Trophoblast cell (in vitro differentiated cells and primary cell): ENCODE measurements at regions not wholly inside any gene's neighbourhood (a gene's known extent, or its start where the extent isn't known, plus 50 kb on each side); places are given as distances from the start of the nearest gene placed in this dataset.

Experiments used
- DNase-seq, 2 donors: peaks; one replicate each; pipeline ENCODE4 v3.0.0-alpha.2; 2016
- H2AFZ ChIP-seq: 2 replicates; pipeline ENCODE4 v1.6.1; 2013; ENCODE audit warnings: low read length, moderate library complexity, mild to moderate bottlenecking; ENCODE audit not compliant: insufficient read depth, poor library complexity
- H2AK5ac ChIP-seq: 2 replicates; pipeline ENCODE4 v1.6.1; 2013; ENCODE audit warnings: mild to moderate bottlenecking, low read length
- H2BK120ac ChIP-seq: 2 replicates; pipeline ENCODE4 v1.6.1; 2013; ENCODE audit warnings: low read length, mild to moderate bottlenecking, moderate library complexity; ENCODE audit not compliant: insufficient read depth, poor library complexity
- H2BK12ac ChIP-seq: 2 replicates; pipeline ENCODE4 v1.6.1; 2013; ENCODE audit warnings: mild to moderate bottlenecking, low read length, moderate library complexity
- H2BK5ac ChIP-seq: 2 replicates; pipeline ENCODE4 v1.6.1; 2013; ENCODE audit warnings: low read length, low read depth, moderate library complexity, mild to moderate bottlenecking; ENCODE audit not compliant: poor library complexity
- H3K14ac ChIP-seq: 2 replicates; pipeline ENCODE4 v1.6.1; 2013; ENCODE audit warnings: mild to moderate bottlenecking, low read length
- H3K18ac ChIP-seq: 2 replicates; pipeline ENCODE4 v1.6.1; 2013; ENCODE audit warnings: mild to moderate bottlenecking, low read length
- H3K23ac ChIP-seq: 2 replicates; pipeline ENCODE4 v1.6.1; 2013; ENCODE audit warnings: low read length
- H3K27ac ChIP-seq: 2 replicates; pipeline ENCODE4 v1.5.1; 2013; ENCODE audit warnings: low read depth, mild to moderate bottlenecking, inconsistent platforms, low read length, moderate library complexity
- H3K27me3 ChIP-seq: 2 replicates; pipeline ENCODE4 v1.6.1; 2013; ENCODE audit warnings: inconsistent platforms, mild to moderate bottlenecking, low read length, moderate library complexity; ENCODE audit not compliant: insufficient read depth
- H3K36me3 ChIP-seq, 2 experiments: 1 replicate in 1 of 2; 2 replicates in 1 of 2; pipeline ENCODE4 v1.6.1; 2013; ENCODE audit warnings: low read length in 2 of 2, mild to moderate bottlenecking in 2 of 2, moderate library complexity in 1 of 2; ENCODE audit not compliant: insufficient read depth in 2 of 2, control insufficient read depth in 1 of 2
- H3K4ac ChIP-seq: 2 replicates; pipeline ENCODE4 v1.6.1; 2013; ENCODE audit warnings: low read depth, mild to moderate bottlenecking, low read length, moderate library complexity
- H3K4me1 ChIP-seq, 2 experiments: 1 replicate in 1 of 2; 2 replicates in 1 of 2; pipeline ENCODE4 v1.6.1; 2013; ENCODE audit warnings: low read length in 2 of 2, mild to moderate bottlenecking in 2 of 2, moderate library complexity in 1 of 2; ENCODE audit not compliant: insufficient read depth in 2 of 2, control insufficient read depth in 1 of 2
- H3K4me2 ChIP-seq: 2 replicates; pipeline ENCODE4 v1.6.1; 2013; ENCODE audit warnings: inconsistent platforms, mild to moderate bottlenecking, low read length, moderate library complexity
- H3K4me3 ChIP-seq: 2 replicates; pipeline ENCODE4 v1.5.1; 2013; ENCODE audit warnings: mild to moderate bottlenecking, low read depth, low read length, inconsistent platforms
- H3K79me1 ChIP-seq: one replicate; pipeline ENCODE4 v1.6.1; 2013; ENCODE audit warnings: low read length
- H3K79me2 ChIP-seq: 2 replicates; pipeline ENCODE4 v1.6.1; 2013; ENCODE audit warnings: low read length, mild to moderate bottlenecking; ENCODE audit not compliant: control insufficient read depth, insufficient read depth, poor library complexity
- H3K9ac ChIP-seq: 2 replicates; pipeline ENCODE4 v1.6.1; 2013; ENCODE audit warnings: mild to moderate bottlenecking, low read length
- H3K9me3 ChIP-seq: 2 replicates; pipeline ENCODE4 v1.6.1; 2013; ENCODE audit warnings: low read depth, mild to moderate bottlenecking, control low read depth, inconsistent platforms, low read length; ENCODE audit not compliant: insufficient read depth
- H4K12ac ChIP-seq: 2 replicates; pipeline ENCODE4 v1.6.1; 2013; ENCODE audit warnings: low read depth, mild to moderate bottlenecking, low read length, moderate library complexity
- H4K8ac ChIP-seq: 2 replicates; pipeline ENCODE4 v1.6.1; 2013; ENCODE audit warnings: low read depth, mild to moderate bottlenecking, low read length, moderate library complexity
- H4K91ac ChIP-seq: one replicate; pipeline ENCODE4 v1.6.1; 2013; ENCODE audit warnings: low read depth, mild to moderate bottlenecking, low read length, moderate library complexity
- WGBS: extraction: QIAGEN DNeasy Blood & Tissue Kit; methylation state at CpG from one replicate; pipeline ENCODE4 v1.1.7; 2013; ENCODE audit warnings: missing lambda C conversion rate; ENCODE audit not compliant: insufficient read length, insufficient coverage; ENCODE audit errors: extremely low coverage; 5-methylcytosine and 5-hydroxymethylcytosine counted together

DNA sequence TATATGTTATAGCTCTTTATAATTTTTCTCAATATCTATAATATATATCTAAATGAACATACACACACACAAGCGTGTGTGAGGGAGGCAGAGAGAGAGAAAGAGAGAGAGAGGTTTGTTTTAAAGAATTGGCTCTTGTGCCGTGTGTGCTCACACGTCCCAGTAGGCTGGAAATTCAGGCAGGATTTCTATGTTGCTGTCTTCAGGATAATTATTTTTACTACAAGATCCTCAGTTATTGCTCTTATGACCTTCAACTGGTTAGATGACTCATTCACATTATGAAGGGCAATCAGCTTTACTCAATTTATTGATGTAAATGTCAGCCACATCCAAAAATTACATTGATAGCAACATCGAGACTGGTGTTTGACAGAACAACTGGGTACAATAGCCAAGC, 1520.7 kb upstream of the PCDH7 start:
- Histone ChIP-seq H3K27me3 (no peaks in the 10 kb centered on the region), H3K9me3 (no peaks in the 10 kb centered on the region), H3K18ac (no peak overlapping the region), H3K23ac (no peak overlapping the region), H3K79me1 (no peaks in the 10 kb centered on the region), H3K36me3 (no peaks in the 10 kb centered on the region), H4K8ac (no peak overlapping the region), H3K4ac (no peak overlapping the region), H3K27ac (no peak overlapping the region), H3K9ac (no peak overlapping the region), H3K4me2 (no peak overlapping the region), H3K14ac (no peak overlapping the region), H3K79me2 (no peaks in the 10 kb centered on the region), H2AK5ac (no peak overlapping the region), H2BK120ac (no peak overlapping the region), H2BK5ac (no peak overlapping the region), H4K12ac (no peak overlapping the region), H4K91ac (no peak overlapping the region), H2BK12ac (no peak overlapping the region), H3K4me3 (no peak overlapping the region), H2AFZ (no peak overlapping the region), H3K4me1 (no peaks in the 10 kb centered on the region)
- WGBS = no CpG with 5 or more reads among the region's 4 CpGs
- DNase-seq = no peak

DNA sequence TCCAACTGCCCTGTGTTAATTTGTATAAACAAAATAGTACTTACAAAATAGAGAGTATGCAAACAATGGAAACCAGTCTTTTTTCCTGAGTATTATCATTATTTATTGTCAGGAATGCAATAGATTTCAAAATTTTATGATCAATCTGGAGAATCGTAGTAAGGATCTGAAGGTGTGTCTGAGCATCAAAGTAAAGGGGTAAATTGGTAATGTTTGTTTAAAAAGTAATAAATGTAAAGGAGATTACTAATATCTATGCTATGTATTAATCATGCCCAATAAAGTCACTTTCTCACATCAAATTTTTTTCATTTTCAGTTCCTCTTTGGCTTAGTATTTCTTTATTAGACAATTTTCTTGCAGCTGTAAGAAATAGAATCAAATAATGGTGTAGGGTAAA, 1507.1 kb upstream of the PCDH7 start:
- Histone ChIP-seq H4K91ac (no peak overlapping the region), H3K9me3 (no peaks in the 10 kb centered on the region), H4K12ac (no peak overlapping the region), H3K79me2 (no peaks in the 10 kb centered on the region), H3K27me3 (no peaks in the 10 kb centered on the region), H3K23ac (no peak overlapping the region), H3K14ac (no peak overlapping the region), H3K9ac (no peak overlapping the region), H2BK5ac (no peak overlapping the region), H3K4me1 (no peaks in the 10 kb centered on the region), H2AK5ac (no peak overlapping the region), H3K4me3 (no peak overlapping the region), H3K36me3 (no peaks in the 10 kb centered on the region), H3K4me2 (no peak overlapping the region), H2AFZ (no peak overlapping the region), H2BK120ac (no peak overlapping the region), H3K18ac (no peak overlapping the region), H4K8ac (no peak overlapping the region), H3K27ac (no peak overlapping the region), H3K4ac (no peak overlapping the region), H2BK12ac (no peak overlapping the region), H3K79me1 (no peaks in the 10 kb centered on the region)
- WGBS = no CpG with 5 or more reads among the region's 1 CpG
- no peak for DNase-seq

DNA sequence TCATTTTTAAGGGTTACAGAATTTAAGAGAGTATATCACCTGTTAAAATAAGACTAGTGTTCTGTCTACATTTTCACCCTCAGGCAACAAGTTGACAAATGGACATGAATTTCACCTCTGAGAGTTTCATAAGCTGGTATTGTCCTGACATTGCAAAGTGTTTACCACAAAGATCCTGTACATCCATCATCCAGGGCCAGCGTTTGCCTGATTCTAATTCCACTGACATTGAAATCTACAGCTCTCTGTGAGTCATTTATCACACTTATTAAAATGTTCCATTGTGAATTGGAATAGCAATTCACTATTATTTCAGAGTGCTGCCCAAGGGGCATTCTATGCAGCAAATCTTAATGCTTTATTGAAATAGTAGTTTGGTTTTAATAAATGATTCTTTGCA, 1499.4 kb upstream of the PCDH7 start:
- no peak for DNase-seq
- Histone ChIP-seq H2AFZ (no peak overlapping the region), H3K27me3 (no peaks in the 10 kb centered on the region), H3K4me2 (no peak overlapping the region), H3K79me2 (no peaks in the 10 kb centered on the region), H3K9ac (no peak overlapping the region), H2BK12ac (no peak overlapping the region), H3K4me3 (no peak overlapping the region), H3K14ac (no peak overlapping the region), H2BK5ac (no peak overlapping the region), H3K36me3 (no peaks in the 10 kb centered on the region), H3K18ac (no peak overlapping the region), H4K8ac (no peak overlapping the region), H4K91ac (no peak overlapping the region), H3K4me1 (no peaks in the 10 kb centered on the region), H2BK120ac (no peak overlapping the region), H3K4ac (no peak overlapping the region), H3K9me3 (no peaks in the 10 kb centered on the region), H3K23ac (no peak overlapping the region), H3K27ac (no peak overlapping the region), H2AK5ac (no peak overlapping the region), H3K79me1 (no peaks in the 10 kb centered on the region), H4K12ac (no peak overlapping the region)
- WGBS = no CpG with 5 or more reads among the region's 1 CpG

DNA sequence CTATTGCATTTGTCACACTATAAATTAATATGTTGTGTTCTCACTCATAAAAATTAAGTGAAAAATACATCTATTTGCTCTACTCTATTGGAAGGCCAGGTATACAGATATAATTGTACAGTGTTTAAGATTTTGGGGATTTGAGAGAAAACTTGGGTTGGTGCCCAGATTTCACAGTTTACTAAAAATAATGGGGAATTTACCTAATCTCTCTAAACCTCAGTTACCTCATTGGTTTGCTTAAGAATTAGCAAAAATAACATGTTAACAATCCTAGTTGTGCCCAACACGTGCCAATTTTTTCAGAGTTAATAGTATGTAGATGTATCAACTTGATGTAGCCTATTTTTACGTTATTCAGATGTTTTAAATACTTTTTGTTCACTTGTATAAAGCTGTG, 1495.3 kb upstream of the PCDH7 start:
- Histone ChIP-seq H3K4me1 (no peaks in the 10 kb centered on the region), H3K79me2 (no peaks in the 10 kb centered on the region), H3K23ac (no peak overlapping the region), H3K4ac (no peak overlapping the region), H3K27me3 (no peaks in the 10 kb centered on the region), H3K4me3 (no peak overlapping the region), H3K36me3 (no peaks in the 10 kb centered on the region), H3K4me2 (no peak overlapping the region), H4K8ac (no peak overlapping the region), H4K12ac (no peak overlapping the region), H3K14ac (no peak overlapping the region), H2BK5ac (no peak overlapping the region), H3K79me1 (no peaks in the 10 kb centered on the region), H3K9me3 (no peaks in the 10 kb centered on the region), H3K9ac (no peak overlapping the region), H2AK5ac (no peak overlapping the region), H2AFZ (no peak overlapping the region), H3K27ac (no peak overlapping the region), H2BK120ac (no peak overlapping the region), H2BK12ac (no peak overlapping the region), H4K91ac (no peak overlapping the region), H3K18ac (no peak overlapping the region)
- no CpG with 5 or more reads among the region's 2 CpGs for WGBS
- no peak for DNase-seq

DNA sequence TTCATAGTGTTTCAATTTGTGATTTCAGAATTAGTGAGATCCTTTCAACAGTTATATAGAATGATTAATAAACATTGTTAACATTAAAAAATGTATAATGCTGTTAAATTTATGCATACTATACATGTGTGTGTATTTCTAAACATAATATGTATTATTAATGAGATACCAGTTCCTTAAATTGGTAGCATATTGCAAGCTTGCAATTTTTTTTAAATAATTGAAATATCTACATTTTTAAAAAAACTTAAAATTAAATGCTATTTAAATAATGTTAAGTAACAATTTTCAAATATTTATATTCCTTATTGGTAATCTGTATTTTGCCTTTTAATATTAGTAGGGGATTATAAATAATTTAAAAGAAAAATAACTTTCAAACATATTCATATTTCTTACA, 1479.5 kb upstream of the PCDH7 start:
- Histone ChIP-seq H2BK5ac (no peak overlapping the region), H3K14ac (no peak overlapping the region), H2AFZ (no peak overlapping the region), H3K36me3 (no peaks in the 10 kb centered on the region), H3K4ac (no peak overlapping the region), H2AK5ac (no peak overlapping the region), H3K9ac (no peak overlapping the region), H3K79me2 (no peaks in the 10 kb centered on the region), H4K91ac (no peak overlapping the region), H2BK120ac (no peak overlapping the region), H3K27ac (no peak overlapping the region), H3K27me3 (no peaks in the 10 kb centered on the region), H3K9me3 (no peaks in the 10 kb centered on the region), H4K8ac (no peak overlapping the region), H3K23ac (no peak overlapping the region), H3K79me1 (no peaks in the 10 kb centered on the region), H3K4me3 (no peak overlapping the region), H2BK12ac (no peak overlapping the region), H3K4me2 (no peak overlapping the region), H3K4me1 (no peaks in the 10 kb centered on the region), H3K18ac (no peak overlapping the region), H4K12ac (no peak overlapping the region)
- no peak for DNase-seq
